DMS 273 treated with DMSO at 0.1 percent for 48 hours (cell line): ENCODE measurements at regions not wholly inside any gene's neighbourhood (a gene's known extent, or its start where the extent isn't known, plus 50 kb on each side); places are given as distances from the start of the nearest gene placed in this dataset.
"Not testable (repeated sequence)": the region's sequence is repeated elsewhere in the genome, so short reads cannot be mapped to it uniquely, and the experiment has no call there.

ENCODE experiments used
- DNase-seq: peaks from one replicate; lab custom pipeline; 2025; lab: John Stamatoyannopoulos, UW

DNA sequence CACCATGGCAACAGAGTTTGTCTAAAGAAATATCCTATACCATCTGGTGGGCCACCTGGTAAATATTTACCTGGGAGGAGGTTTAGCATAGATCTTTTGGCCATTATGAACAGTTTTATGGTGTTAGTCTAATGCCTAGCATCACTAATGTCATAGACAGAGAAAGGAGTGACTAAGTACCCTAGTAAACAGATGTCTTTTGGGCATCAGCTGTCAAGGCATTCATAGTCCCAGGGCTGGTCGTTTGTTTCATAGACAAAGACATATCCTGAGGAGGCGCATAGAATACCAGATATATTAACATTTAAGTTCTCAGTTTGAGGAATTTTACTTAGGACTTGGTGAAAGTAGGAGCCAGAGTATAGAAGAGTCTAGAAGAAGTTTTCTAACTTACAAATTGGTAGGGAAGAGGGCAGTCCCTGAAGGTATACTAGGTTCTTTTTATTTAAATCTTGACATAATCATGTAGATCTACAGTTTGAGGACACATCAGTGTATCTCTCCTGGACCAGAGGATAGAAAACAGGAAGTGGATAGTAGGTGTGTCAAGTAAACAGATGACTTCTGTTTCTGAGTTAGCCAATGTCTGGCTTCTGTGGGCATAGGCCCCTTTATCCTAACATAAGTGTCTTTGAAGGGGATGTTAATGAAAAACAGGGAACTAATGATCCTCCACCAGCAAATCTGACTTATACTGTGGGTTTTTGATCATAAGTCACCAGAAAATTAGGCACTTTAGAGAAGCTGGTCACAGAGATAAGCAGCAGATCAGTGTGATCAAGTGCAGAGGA is 105.0 kb upstream of the PRSS3 start:
- no peak for DNase-seq

DNA sequence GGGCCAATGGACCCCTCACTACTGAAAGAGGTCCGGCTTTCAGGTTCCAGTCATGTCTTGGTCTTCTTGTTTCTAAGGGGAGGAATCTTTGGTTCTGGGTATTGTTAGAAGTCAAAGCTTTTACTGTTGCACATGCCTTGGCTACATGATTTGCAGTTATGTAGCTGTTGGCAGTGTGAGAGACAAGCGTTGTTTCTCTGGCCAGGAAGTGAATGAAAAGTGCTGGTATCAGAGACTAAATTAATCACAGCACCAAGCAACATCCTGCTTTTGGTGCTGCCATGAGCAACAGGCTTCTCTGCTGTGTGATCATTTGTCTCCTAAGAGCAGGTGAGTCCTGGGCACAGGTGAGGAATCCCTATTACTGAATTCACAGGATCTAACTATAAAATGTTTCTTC is 100.1 kb upstream of the PRSS3 start:
- DNase-seq = no peak

DNA sequence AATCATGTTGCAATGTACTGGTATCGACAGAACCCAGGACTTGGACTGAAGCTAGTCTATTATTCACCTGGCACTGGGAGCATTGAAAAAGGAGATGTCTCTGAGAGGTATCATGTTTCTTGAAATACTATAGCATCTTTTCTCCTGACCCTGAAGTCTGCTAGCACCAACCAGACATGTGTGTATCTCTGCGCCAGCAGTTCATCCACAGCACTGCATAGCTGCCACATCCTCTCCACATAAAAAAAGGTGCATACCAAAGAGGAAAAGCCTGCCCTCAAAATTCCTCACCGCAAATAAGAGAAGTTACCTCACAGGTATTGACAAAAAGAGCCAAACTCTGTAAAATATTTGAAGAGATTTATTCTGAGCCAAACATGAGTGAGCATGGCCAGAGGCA is 99.5 kb upstream of the PRSS3 start:
- no peak for DNase-seq

DNA sequence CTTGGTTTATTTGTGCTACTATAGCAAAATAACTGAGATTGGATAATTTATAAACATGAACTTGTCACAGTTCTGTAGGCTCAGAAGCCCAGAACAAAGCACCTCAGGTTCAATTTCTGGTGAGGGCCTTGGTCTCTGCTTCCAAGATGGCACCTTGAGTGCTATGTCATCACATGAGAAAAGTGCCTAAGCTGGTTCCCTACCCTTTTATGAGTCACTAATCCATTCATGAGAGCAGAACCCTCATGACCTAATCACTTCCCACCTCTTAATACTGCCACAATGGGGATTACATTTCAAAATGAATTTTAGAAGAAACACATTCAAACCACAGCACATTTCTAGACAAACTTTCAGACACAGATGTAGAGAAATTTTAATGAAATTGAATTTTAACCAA is 98.2 kb upstream of the PRSS3 start:
- no peak for DNase-seq

DNA sequence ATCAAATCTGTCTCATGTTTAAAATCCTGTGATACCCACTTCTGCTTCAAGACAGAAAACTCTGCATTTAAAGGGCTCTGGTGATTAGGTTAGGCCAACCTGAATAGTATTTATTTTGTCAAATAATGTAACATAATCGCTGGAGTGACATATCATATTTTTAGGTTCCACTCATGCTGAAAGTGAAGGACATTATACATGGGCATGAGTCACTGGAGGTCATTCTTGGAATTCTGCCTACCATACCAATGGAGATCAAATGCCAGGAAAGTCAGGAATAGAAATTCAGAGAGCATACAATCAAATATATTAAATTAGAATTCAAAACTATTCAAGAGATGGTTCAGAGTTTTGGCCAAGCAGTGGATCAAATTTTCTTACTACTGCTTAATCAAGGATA is 97.1 kb upstream of the PRSS3 start:
- no peak for DNase-seq

DNA sequence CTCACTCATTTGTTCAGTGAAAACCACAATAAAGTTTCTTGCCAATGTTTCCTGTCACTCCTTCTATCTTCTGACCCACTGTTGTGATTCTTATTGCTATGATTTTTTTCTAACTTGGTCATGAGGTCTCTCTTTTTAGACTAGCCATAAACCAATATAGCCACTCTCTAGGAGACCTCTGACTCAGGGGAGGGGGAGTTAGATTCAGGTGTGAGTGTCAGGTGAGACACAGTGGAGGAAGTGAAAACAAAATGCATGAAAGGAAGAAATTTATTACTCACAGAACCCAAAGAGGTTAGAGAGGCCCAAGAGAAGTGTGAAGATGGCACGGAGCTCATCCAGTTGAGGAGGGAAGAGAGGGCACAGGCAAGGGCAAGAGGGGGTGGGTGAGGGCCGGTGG is 94.4 kb upstream of the PRSS3 start:
- DNase-seq = not testable (repeated sequence)

DNA sequence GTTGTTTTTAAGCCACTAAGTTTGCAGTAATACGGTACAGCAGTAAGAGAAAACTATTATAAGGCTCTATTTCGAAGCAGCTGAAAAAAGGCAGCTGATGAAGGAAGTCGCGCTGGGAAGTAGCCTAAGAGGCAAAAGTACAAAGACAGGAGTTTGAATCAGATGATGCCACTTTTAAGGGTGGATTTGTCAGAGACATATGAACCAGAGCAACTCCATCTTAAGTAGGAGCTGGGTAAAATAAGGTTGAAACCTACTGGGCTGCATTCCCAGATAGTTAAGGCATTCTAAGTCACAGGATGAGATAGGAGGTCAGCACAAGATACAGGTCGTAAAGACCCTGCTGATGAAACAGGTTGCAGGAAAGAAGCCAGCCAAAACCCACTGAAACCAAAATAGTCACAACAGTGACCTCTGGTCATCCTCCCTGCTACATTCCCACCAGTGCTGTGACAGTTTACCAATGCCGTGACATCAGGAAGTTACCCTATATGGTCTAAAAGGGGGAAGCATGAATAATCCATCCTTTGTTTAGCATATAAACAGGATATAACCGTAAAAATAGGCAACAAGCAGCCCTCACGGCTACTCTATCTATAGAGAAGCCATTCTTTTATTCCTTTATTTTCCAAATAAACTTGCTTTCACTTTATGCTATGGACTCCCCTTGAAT is 91.8 kb upstream of the PRSS3 start:
- no peak for DNase-seq

DNA sequence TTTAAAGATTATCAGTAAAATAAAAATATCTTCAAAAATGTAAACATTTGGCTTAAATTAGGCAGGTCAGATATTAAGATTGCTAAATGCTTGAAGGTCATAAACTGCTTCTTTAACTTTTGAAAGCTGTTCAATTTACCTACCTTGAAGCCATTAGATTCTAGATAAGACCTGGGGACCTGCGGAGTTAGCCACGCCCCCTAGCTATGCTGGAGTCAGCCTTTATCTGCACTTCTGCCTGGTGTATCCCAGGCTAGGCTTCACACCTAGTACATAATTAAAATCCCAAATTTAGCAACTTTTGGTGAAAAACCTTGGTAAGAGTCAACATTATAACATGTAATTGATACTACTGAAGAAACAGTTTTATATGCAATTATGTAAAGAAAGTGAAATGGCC is 89.9 kb upstream of the PRSS3 start:
- DNase-seq = not testable (repeated sequence)

DNA sequence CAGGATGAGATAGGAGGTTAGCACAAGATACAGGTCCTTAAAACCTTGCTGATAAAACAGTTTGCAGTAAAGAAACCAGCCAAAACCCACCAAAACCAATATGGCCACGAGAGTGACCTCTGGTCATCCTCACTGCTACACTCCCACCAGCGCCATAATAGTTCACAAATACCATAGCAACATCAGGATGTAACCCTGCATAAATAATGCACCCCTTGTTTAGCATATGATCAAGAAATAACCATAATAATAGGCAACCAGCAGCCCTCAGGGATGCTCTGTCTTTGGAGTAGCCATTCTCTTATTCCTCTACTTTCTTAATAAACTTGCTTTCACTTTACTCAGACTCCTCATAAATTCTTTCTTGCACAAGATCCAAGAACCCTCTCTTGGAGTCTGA is 86.9 kb upstream of the PRSS3 start:
- DNase-seq = no peak

DNA sequence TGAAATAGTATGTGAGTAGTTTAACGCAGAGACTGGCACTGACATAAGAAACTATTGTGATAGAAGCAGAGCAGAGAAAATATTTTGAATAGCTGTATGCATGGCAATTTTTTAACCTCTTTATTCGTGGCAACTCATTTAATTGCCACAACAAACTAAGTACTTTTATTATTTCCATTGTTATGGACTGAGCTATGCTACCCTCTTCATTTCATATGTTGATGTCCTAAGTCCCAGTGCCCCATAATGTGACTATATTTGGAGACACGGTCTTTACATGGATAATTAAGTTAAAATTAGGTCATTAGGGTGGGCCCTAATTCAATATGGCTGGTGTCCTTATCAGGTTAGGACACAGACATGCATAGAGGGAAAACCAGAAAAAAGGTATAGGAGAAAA is 86.1 kb upstream of the PRSS3 start:
- no peak for DNase-seq

DNA sequence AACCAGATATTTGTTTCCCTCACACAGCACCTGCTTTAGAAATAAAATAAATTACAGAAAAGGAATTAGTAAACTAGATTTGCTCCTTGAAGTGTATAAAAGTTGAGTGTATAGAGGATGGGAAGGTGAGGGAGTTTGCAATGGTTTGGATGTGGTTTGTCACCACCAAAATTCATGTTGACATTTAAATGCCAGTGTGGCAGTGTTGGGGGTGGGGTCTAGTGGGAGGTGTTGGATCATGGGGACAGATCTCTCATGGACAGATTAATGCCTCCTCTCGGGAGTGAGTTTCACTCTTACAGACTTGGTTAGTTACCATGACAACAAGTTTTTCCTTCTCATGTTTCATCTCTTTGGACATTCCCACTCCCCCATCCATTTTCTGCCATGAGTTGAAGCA is 83.9 kb upstream of the PRSS3 start:
- not testable (repeated sequence) for DNase-seq

DNA sequence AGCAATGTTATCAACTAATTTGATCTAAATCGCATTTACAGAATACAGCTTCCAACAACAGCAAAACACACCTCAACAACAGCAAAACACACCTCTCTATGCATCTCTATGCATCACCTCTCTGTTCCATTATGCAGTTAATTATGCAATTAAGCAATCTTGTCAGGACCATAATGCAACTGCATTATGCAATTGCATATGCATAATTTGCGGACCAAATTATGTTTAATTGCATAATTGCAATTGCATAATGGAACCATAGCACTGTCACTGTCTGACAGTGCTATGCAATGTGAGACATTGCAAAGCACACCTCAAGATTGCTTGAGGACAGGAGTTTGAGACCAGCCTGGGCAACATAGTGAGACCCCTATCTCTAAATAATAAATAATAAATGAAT is 80.4 kb upstream of the PRSS3 start:
- DNase-seq = no peak

DNA sequence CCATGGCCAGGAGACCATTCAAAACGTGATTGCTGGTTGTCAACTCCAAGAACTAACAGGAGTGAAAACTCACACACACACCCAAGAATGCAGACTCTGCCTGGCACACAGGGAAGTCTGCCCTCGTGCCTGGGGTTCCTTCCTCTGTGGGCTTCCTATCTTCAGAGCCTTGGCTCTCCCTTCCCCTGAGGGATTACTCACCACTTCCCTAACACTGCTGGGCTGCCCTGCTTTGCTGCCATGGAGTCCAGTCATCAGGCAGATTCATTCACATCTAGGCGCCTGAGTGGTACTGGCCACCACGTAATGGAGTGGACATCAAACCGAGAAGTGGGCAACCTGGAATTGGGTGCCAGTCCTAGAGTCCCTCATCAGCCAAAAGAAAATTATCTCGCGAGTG is 76.4 kb upstream of the PRSS3 start:
- DNase-seq = no peak

DNA sequence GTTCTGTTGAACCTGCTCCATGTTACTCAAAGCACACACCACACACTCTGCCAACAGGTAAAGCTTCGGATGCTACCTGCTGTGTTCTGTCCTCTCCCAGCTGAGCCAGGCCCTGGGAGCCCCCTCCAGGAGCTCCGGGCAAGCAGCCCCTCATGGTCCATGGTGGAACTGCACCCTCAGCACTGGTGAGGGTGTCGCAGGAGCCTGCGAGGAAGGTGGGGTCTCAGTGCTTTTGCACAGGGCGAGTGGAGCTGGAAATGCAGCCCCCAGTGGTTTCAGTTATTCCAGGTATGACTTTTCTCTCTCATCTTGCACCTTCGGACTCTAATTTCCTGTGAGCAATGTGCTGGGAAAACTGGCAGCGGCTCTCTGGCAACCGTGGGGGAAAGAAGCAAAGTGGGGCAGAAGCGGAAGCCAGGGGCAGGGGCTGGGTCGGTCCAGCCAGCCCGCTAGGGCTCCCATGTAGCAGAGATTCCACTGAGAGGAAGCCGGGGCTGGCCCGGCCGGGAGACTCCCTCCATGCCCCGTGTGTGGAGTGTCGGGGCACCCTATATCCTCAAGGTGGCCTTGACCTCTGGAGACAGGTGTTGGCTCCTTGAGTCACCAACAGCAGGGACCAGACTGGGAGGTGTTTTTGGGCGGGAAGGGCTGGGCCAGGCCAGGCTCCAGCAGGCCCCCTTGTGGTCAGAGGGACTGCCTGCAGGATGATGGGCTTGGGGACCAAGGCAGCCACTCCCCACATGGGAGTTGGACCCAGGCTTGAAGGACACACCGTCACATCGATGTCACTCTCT is 75.6 kb upstream of the PRSS3 start:
- peak; percentile 3 for DNase-seq

DNA sequence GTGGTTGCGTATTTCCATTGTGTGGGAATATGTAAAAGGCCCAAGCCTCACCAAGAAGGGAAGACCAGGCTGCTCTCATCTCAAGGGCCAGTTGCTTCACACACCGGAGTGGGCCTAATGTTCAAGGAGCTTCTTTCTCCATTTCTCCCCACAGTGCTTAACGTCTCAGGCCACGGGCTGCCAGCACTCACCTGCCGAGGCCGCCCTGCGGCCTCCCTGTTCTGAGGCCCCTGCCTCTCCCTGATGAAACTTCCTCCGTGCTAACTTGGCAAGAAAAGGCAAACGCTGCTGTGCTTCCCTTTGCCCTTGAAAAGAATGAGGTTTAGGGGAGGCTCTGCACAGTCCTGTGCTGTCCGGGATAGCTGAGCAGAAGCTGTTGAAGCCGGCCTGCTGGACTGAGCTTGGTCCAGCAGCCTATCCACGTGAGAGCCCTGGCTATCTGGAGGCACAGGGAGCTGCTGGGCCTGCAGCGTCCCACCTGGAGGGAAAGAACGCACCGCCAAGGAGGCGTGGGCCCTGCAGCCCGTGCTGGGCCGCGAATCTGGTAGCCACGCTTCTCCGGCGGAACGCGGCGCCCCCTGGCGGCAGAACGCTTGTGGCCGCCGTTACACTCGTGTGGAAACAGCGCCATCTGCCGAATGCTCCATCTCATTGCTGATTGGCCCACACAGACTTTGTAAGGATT is 73.5 kb upstream of the PRSS3 start:
- DNase-seq = peak; percentile 35

DNA sequence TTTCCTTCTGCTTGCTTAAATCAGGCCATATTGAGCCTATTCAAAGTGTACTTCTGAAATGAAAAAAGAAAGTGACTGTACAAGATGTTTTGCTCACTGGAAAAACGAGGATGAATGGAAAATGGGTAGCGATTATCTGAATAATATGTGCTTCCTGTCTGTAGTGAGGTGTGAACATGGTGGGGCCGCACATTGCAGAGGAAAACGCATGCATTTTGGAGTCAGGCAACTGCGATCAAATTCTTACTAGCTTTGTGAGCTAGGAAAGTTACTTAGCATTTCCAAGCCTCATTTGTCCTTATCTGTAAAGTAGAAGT is 73.0 kb upstream of the PRSS3 start:
- DNase-seq = no peak

DNA sequence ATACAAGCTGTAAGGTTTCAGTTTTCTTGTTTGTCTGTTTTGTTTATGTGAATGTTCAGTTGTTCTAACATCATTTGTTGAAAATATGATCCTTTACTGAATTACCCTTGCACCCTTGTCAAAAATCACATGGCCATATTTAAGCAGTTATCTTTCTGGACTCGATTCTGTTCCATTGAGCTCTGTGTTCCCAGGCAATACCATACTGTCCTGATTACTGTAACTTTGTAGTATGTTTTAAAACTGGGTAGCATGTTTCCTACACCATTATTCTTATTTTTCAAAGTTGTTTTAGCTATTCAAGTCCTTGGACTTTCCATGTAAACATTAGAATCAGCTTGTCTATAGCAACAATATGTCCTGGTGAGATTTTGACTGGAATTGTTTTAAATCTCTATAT is 66.7 kb upstream of the PRSS3 start:
- DNase-seq = no peak

DNA sequence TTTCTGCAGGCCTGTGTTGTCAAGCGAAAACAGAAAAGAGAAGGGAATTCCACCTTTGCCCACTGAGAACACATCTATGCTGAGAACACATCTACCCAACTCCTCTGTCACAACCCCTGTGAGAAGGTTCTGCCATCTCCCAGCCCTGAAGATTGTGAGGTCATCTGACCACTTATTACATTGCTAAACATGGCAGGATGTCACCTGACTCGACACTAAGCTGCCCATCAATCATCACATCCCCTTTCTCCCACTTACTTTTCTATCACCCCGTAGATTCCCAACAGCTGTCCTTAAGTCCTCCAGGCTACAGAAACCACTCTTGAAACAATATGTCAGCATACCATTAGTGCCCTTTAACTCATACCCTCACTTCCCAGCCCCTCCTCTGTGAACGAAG is 64.2 kb upstream of the PRSS3 start:
- DNase-seq = no peak

DNA sequence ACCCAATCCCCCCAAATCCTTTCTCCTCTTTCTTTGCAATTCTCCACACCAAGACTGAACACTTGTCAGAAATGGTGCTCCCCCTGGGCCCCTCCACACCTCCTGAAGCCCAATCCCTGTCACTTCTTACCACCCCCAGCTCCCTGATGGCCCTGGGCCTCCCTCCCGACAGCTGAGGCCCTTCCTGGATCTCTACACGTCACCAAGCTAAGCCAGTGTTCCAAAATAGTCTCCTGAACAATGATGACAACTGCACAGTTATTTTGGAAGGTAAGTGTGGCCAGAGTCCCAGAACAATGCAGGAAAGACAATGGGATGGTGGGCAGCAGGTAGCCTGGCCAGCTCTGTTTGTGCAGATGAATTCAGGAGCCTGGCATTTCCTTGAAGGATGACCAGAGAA is 63.7 kb upstream of the PRSS3 start:
- DNase-seq = no peak

DNA sequence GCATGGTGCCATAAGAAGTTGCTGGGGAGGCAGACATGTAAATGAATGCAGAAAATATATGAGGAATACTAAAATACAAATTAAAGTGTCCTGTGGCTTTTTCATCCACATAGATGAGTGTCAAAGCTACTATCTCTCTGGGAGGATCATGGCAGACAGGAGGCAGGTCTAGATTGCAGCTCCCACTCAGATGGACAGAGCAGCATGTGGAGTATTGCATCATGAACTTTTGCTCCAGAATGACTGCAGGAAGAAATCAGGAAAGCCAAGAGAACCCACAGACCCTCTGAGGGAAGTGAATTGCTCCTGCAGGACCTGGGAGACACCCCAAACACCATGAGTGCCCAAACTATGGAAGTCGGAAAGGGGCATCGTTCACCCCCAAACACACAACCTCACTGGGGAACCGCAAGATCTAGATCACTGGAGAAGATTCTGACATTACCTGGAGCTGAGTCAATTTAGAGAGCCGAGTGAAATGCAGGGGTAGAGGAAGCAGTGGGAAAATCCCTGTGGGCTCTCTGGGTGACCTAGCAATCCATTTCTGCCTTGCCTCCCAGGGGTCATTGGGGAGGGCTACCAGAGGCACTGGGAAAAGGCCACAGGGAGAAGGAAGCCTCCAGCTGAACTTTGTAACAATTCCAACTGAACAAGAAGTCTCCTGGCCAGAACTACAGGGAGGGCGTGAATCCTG is 61.0 kb upstream of the PRSS3 start:
- not testable (repeated sequence) for DNase-seq

DNA sequence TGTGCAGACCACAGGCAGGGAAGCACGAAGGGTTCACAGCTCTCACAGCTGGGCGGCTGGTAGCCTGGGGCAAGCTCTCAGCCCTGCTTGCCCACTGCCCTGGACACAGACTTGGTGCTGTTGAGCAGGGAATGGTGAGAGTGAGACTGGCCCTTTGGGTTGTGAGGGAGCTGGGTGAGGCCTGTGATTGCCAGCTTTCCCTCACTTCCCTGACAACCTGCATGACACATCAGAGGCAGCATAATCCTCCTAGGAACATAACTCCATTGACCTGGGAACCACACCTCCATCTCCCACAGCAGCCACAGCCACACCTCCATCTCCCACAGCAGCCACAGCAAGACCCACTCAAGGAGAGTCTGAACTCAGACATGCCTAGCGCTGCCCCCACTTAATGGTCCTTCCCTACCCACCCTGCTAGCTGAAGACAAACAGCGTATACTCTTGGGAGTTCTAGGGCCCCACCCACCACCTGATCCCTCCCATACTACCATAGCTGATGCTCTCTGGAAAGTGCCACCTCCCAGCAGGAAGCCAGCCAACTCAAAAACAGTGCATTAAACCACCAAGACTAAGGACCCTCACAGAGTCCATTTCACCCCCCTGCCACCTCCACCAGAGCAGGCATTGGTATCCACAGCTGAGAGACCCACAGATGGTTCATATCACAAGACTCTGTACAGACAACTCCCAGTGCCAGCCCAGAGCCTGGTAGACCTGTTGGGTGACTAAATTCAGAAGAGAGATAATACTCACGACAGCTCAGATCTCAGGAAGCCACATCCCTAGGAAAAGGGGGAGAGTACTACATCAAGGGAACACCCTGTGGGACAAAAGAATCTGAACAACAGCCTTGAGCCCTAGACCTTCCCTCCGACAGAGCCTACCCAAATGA is 60.2 kb upstream of the PRSS3 start:
- DNase-seq = not testable (repeated sequence)
